HEK293 (cell line): ENCODE measurements at regions not wholly inside any gene's neighbourhood (a gene's known extent, or its start where the extent isn't known, plus 50 kb on each side); places are given as distances from the start of the nearest gene placed in this dataset.

ENCODE experiments used
- CTCF ChIA-PET: fragments of 350-600 bp; formaldehyde crosslinking; extraction: SDS; loops from one replicate; lab custom pipeline; 2021; ENCODE audit warnings: antibody characterized with exemption; lab: Yijun Ruan, JAX
- POLR2A ChIA-PET: fragments of 300-600 bp; formaldehyde crosslinking; extraction: SDS; loops from one replicate; lab custom pipeline; 2020; ENCODE audit warnings: antibody characterized with exemption, inconsistent platforms; lab: Yijun Ruan, JAX
- H3K27ac ChIP-seq: fragments of 200-500 bp; sonication (Bioruptor generic); 2 replicates; pipeline ENCODE4 v1.5.1; 2014; ENCODE audit warnings: low read depth, low read length, control low read depth, inconsistent platforms; ENCODE audit errors: extremely low read depth
- H3K36me3 ChIP-seq, 2 experiments: fragments of 200-500 bp in 1 of 2; sonication (Bioruptor generic) in 1 of 2; 1 replicate in 1 of 2; 2 replicates in 1 of 2; pipeline ENCODE4 v1.5.1; 2014 to 2017; ENCODE audit warnings: inconsistent platforms in 2 of 2, low read length in 2 of 2; ENCODE audit not compliant: control insufficient read depth in 2 of 2, insufficient read depth in 1 of 2
- H3K4me1 ChIP-seq: fragments of 200-500 bp; sonication (Bioruptor generic); 2 replicates; pipeline ENCODE4 v1.5.1; 2014; ENCODE audit warnings: mild to moderate bottlenecking, low read length, inconsistent platforms; ENCODE audit not compliant: control insufficient read depth, insufficient read depth
- H3K4me3 ChIP-seq: 2 replicates; pipeline ENCODE4 v1.5.1; 2011; ENCODE audit warnings: low read depth, mild to moderate bottlenecking, control low read depth, low read length, moderate library complexity
- H3K9me3 ChIP-seq: fragments of 200-500 bp; sonication (Bioruptor generic); 2 replicates; pipeline ENCODE4 v1.5.1; 2014; ENCODE audit warnings: low read depth, low read length, inconsistent platforms; ENCODE audit not compliant: control insufficient read depth, insufficient read depth
- EGR2 ChIP-seq: fragments of 450-650 bp; formaldehyde crosslinking; IDR thresholded peaks from 2 replicates; pipeline ENCODE4 v1.5.1; 2016; ENCODE audit warnings: low read depth, missing biosample characterization, missing genetic modification characterization
- HOXC10 ChIP-seq: sonication (generic); formaldehyde crosslinking; IDR thresholded peaks from 2 replicates; pipeline ENCODE4 v1.8.1; 2023; ENCODE audit warnings: mild to moderate bottlenecking, missing genetic modification reagents
- SALL2 ChIP-seq: fragments of 450-650 bp; formaldehyde crosslinking; IDR thresholded peaks from 2 replicates; pipeline ENCODE4 v1.5.0; 2017; ENCODE audit warnings: missing biosample characterization, mild to moderate bottlenecking, missing genetic modification characterization, borderline replicate concordance
- SCRT2 ChIP-seq: fragments of 450-650 bp; formaldehyde crosslinking; IDR thresholded peaks from 2 replicates; pipeline ENCODE4 v1.5.1; 2016; ENCODE audit warnings: missing biosample characterization, missing genetic modification characterization
- SP3 ChIP-seq: fragments of 450-650 bp; formaldehyde crosslinking; IDR thresholded peaks from 2 replicates; pipeline ENCODE4 v1.5.1; 2016; ENCODE audit warnings: missing biosample characterization, missing genetic modification characterization
- YY1 ChIP-seq: fragments of 450-650 bp; formaldehyde crosslinking; IDR thresholded peaks from 2 replicates; pipeline ENCODE4 v1.5.1; 2018; ENCODE audit warnings: missing biosample characterization, missing genetic modification characterization
- ZBTB7A ChIP-seq: fragments of 450-650 bp; formaldehyde crosslinking; IDR thresholded peaks from 2 replicates; pipeline ENCODE4 v1.5.1; 2016; ENCODE audit warnings: low read depth, missing biosample characterization, missing genetic modification characterization
- ZFHX2 ChIP-seq: fragments of 450-650 bp; formaldehyde crosslinking; conservative IDR thresholded peaks from 2 replicates; pipeline ENCODE4 v1.5.1; 2016; ENCODE audit warnings: missing biosample characterization, missing genetic modification characterization
- ZFP3 ChIP-seq: fragments of 450-650 bp; formaldehyde crosslinking; IDR thresholded peaks from 2 replicates; pipeline ENCODE4 v1.5.1; 2016; ENCODE audit warnings: low read depth, missing biosample characterization, missing genetic modification characterization
- ZFP41 ChIP-seq: fragments of 450-650 bp; formaldehyde crosslinking; IDR thresholded peaks from 2 replicates; pipeline ENCODE4 v1.5.1; 2016; ENCODE audit warnings: missing biosample characterization, missing genetic modification characterization, borderline replicate concordance
- ZNF133 ChIP-seq: fragments of 450-650 bp; formaldehyde crosslinking; IDR thresholded peaks from 2 replicates; pipeline ENCODE4 v1.5.1; 2016; ENCODE audit warnings: missing biosample characterization, missing genetic modification characterization
- ZNF223 ChIP-seq: fragments of 450-650 bp; formaldehyde crosslinking; IDR thresholded peaks from 2 replicates; pipeline ENCODE4 v1.5.1; 2016; ENCODE audit warnings: missing biosample characterization, missing genetic modification characterization
- ZNF24 ChIP-seq: fragments of 450-650 bp; formaldehyde crosslinking; IDR thresholded peaks from 2 replicates; pipeline ENCODE4 v1.5.1; 2016; ENCODE audit warnings: missing biosample characterization, missing genetic modification characterization
- ZNF248 ChIP-seq: fragments of 450-650 bp; formaldehyde crosslinking; IDR thresholded peaks from 2 replicates; pipeline ENCODE4 v1.5.1; 2017; ENCODE audit warnings: missing biosample characterization, missing genetic modification characterization
- ZNF366 ChIP-seq: fragments of 450-650 bp; formaldehyde crosslinking; conservative IDR thresholded peaks from 2 replicates; pipeline ENCODE4 v1.5.1; 2016; ENCODE audit warnings: missing biosample characterization, missing genetic modification characterization
- ZNF514 ChIP-seq: fragments of 450-650 bp; formaldehyde crosslinking; IDR thresholded peaks from 2 replicates; pipeline ENCODE4 v1.5.1; 2016; ENCODE audit warnings: missing biosample characterization, missing genetic modification characterization
- ZNF561 ChIP-seq: fragments of 450-650 bp; IDR thresholded peaks from 2 replicates; pipeline ENCODE4 v1.5.1; 2018; ENCODE audit warnings: missing biosample characterization, missing genetic modification characterization, borderline replicate concordance
- ZNF692 ChIP-seq: fragments of 450-650 bp; formaldehyde crosslinking; IDR thresholded peaks from 2 replicates; pipeline ENCODE4 v1.5.1; 2016; ENCODE audit warnings: missing biosample characterization, missing genetic modification characterization
- ZNF776 ChIP-seq: fragments of 450-650 bp; formaldehyde crosslinking; IDR thresholded peaks from 2 replicates; pipeline ENCODE4 v1.5.0; 2017; ENCODE audit warnings: missing biosample characterization, missing genetic modification characterization, borderline replicate concordance
- ZNF837 ChIP-seq: fragments of 450-650 bp; formaldehyde crosslinking; IDR thresholded peaks from 2 replicates; pipeline ENCODE4 v1.5.1; 2016; ENCODE audit warnings: missing biosample characterization, missing genetic modification characterization
- ZNF843 ChIP-seq: fragments of 450-650 bp; formaldehyde crosslinking; IDR thresholded peaks from 2 replicates; pipeline ENCODE4 v1.5.1; 2016; ENCODE audit warnings: missing biosample characterization, missing genetic modification characterization
- TF ChIP-seq, protein P1 (sequence below): fragments of 450-650 bp; formaldehyde crosslinking; IDR thresholded peaks from 2 replicates; pipeline ENCODE4 v1.5.1; 2016; ENCODE audit warnings: missing biosample characterization, missing genetic modification characterization
- TF ChIP-seq, protein P2 (sequence below): fragments of 450-650 bp; formaldehyde crosslinking; IDR thresholded peaks from 2 replicates; pipeline ENCODE4 v1.5.1; 2016; ENCODE audit warnings: missing biosample characterization, missing genetic modification characterization, borderline replicate concordance

DNA sequence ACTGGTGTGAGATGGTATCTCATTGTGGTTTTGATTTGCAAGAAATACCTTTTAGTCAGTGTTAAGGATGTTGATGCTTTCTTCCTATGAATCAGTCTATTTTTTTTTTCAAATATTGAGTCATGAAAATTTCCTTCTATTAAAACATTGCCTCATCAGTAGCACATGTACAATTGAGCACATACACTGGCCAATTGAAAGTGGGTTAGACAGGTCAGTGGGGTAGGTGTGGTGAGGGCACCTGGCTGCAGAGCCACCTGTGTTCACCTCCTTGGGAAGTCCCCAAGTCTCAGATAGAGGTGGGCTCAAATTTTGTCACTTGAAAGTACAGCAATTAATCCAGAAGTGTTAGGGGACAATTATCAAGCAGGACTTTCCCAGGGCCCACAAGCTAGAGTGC lies 243.7 kb downstream of the SPRY1 start:
- Histone ChIP-seq H3K27ac (no peak overlapping the region), H3K4me3 (no peak overlapping the region), H3K4me1 (no peaks in the 10 kb centered on the region), H3K9me3 (no peaks in the 10 kb centered on the region), H3K36me3 (no peaks in the 10 kb centered on the region)
- ChIA-PET CTCF (no interaction called here), POLR2A (no interaction called here)
- no peak for TF ChIP-seq ZNF837 (tag by site-specific recombination)
- TF ChIP-seq EGR2 (tag by site-specific recombination), result no peak
- TF ChIP-seq, protein P1, sequence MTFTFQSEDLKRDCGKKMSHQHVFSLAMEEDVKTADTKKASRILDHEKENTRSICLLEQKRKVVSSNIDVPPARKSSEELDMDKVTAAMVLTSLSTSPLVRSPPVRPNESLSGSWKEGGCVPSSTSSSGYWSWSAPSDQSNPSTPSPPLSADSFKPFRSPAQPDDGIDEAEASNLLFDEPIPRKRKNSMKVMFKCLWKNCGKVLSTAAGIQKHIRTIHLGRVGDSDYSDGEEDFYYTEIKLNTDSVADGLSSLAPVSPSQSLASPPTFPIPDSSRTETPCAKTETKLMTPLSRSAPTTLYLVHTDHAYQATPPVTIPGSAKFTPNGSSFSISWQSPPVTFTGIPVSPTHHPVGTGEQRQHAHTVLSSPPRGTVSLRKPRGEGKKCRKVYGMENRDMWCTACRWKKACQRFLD (tag by site-specific recombination), result no peak
- TF ChIP-seq ZNF223 (tag by site-specific recombination), result no peak
- no peak for TF ChIP-seq ZNF843
- TF ChIP-seq ZNF776 (tag by site-specific recombination), result no peak
- no peak for TF ChIP-seq SP3
- no peak for TF ChIP-seq ZFHX2 (tag by site-specific recombination)
- no peak for TF ChIP-seq SCRT2 (tag by site-specific recombination)
- no peak for TF ChIP-seq HOXC10 (CRISPR knock-in tag)
- no peak for TF ChIP-seq ZNF514 (tag by site-specific recombination)
- TF ChIP-seq ZFP41 (tag by site-specific recombination), result no peak
- TF ChIP-seq, protein P2, sequence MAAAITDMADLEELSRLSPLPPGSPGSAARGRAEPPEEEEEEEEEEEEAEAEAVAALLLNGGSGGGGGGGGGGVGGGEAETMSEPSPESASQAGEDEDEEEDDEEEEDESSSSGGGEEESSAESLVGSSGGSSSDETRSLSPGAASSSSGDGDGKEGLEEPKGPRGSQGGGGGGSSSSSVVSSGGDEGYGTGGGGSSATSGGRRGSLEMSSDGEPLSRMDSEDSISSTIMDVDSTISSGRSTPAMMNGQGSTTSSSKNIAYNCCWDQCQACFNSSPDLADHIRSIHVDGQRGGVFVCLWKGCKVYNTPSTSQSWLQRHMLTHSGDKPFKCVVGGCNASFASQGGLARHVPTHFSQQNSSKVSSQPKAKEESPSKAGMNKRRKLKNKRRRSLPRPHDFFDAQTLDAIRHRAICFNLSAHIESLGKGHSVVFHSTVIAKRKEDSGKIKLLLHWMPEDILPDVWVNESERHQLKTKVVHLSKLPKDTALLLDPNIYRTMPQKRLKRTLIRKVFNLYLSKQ, result no peak
- no peak for TF ChIP-seq ZFP3 (tag by site-specific recombination)

GRCh38 chr4:123640824-123641223 lies 244.2 kb downstream of the SPRY1 start:
- Histone ChIP-seq H3K4me1 (no peaks in the 10 kb centered on the region), H3K36me3 (no peaks in the 10 kb centered on the region), H3K27ac (no peak overlapping the region), H3K9me3 (no peaks in the 10 kb centered on the region), H3K4me3 (no peak overlapping the region)
- TF ChIP-seq ZNF24 (tag by site-specific recombination) (no peak), ZNF692 (tag by site-specific recombination) (no peak), SALL2 (tag by site-specific recombination) (no peak), ZNF561 (tag by site-specific recombination) (no peak), ZNF366 (tag by site-specific recombination) (peak; percentile 61; the same call in 1 of the 2 replicates), ZNF133 (tag by site-specific recombination) (no peak), YY1 (tag by site-specific recombination) (no peak), ZNF248 (tag by site-specific recombination) (no peak), ZBTB7A (tag by site-specific recombination) (no peak)
- ChIA-PET CTCF (no interaction called here), POLR2A (no interaction called here)
